SKM-1 (cell line): ENCODE measurements at regions not wholly inside any gene's neighbourhood (a gene's known extent, or its start where the extent isn't known, plus 50 kb on each side); places are given as distances from the start of the nearest gene placed in this dataset.
"Not testable (repeated sequence)": the region's sequence is repeated elsewhere in the genome, so short reads cannot be mapped to it uniquely, and the experiment has no call there.

Experiments used
- DNase-seq: peaks from one replicate; lab custom pipeline; 2025; ENCODE audit not compliant: unreplicated experiment; lab: John Stamatoyannopoulos, UW

DNA sequence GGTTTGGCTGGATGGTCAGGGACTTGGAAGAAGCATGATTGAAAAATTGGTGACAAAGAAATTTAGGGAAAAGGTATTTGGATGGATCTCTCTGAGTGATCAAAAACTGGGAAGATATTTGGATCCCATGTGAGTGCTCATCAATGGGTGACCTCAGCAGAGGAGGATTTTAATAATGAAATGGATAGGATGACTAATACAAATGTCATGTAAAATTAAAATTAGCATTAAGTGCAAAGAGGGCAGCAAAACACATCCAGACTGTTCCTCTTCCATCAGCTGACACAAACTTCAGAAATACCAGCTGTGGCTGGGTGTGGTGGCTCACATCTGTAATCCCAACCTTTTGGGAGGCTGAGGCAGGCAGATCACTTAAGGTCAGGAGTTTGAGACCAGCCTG, 151.7 kb downstream of the THBS2 start:
- DNase-seq: no peak

DNA sequence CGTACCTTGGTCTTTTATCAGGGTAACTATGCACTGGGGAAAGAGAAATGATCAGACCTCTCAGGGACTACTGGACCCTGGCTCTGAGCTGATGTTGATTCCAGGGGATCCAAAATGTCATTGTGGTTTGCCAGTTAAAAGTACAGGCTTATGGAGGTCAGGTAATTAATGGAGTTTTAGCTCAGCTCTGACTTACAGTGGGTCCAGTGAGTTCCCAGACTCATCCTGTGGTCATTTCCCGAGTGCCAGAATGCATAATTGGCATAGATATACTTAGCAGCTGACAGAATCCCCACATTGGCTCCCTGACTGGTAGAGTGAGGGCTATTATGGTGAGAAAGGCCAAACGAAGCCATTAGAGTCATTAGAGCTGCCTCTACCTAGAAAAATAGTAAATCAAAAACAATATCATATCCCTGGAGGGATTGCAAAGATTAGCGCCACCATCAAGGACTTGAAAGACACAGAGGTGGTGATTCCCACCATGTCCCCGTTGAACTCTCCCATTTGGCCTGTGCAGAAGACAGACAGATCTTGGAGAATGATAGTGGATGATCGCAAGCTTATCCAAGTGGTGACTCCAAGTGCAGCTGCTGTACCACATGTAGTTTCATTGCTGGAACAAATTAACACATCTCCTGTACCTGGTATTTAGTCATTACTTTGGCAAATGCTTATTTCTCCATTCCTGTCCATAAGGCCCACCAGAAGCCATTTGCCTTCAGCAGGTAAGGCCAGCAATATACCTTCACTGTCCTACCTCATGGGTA, 152.4 kb downstream of the THBS2 start:
- no peak for DNase-seq

DNA sequence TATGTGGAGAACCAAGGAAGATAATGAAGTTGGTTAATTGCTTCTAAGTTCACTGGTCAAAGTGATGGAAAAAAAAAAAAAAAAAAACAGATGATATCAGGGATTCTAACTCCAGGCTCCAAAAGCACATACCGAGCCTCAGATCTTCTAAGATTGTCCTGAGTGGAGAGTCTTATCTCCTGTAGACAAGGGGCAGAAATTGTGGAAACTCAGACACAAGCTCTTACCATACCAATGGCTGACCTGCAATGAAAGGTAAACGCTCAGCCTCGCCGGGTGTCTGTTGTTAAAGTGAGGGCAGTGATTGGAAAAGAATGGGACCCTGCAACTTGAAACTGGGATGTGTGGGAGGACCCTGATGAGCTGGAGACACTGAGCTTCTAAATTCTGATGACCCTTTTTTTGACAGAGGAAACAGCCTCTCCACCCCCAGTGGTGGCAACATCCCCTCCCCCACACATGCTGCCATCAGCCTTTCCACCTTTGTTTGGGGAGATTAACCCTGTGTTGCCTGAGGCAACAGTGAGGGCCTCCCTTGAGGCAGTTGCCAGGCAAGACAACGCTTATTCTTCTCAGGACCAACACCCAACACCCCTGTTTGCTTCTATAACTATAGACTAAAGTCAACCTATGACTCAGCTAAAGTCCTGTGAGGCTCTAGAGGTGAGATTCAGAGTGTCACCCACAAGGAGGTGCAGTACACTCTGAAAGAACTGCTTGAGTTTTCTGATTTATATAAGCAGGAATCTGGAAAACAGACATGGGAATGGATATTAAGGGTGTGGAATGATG, 154.0 kb downstream of the THBS2 start:
- DNase-seq: no peak

DNA sequence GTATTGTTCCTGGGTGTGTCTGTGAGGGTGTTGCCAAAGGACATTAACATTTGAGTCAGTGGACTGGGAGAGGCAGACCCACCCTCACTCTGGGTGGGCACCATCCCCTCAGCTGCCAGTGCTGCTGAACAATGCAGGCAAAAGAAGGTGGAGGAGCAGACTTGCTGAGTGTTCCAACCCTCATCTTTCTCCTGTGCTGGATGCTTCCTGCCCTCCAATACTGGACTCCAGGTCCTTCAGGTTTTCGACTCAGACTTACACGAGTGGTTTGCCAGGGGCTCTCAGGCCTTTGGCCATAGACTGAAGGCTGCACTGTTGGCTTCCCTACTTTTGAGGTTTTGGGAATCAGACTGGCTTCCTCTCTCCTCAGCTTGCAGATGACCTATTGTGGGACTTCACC, 155.0 kb downstream of the THBS2 start:
- not testable (repeated sequence) for DNase-seq

DNA sequence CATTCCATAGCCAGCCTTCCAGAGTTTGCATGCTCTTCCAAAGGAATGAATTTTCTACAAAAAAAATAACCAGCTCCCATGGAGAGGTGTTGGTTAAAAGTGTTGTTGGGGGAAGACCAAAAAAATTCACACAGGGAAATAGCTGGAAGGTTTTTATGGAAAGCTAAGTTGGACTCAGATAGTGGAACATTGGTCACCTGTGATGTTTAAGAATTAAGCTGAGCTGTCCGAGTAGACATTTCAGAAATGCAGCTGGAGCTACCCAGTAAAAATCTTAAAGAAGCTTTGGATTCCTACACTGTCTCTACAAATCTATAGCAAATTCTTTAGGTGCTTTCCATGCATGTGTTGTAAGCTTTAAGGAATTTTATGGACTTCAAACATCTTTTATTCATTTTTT, 155.5 kb downstream of the THBS2 start:
- no peak for DNase-seq

DNA sequence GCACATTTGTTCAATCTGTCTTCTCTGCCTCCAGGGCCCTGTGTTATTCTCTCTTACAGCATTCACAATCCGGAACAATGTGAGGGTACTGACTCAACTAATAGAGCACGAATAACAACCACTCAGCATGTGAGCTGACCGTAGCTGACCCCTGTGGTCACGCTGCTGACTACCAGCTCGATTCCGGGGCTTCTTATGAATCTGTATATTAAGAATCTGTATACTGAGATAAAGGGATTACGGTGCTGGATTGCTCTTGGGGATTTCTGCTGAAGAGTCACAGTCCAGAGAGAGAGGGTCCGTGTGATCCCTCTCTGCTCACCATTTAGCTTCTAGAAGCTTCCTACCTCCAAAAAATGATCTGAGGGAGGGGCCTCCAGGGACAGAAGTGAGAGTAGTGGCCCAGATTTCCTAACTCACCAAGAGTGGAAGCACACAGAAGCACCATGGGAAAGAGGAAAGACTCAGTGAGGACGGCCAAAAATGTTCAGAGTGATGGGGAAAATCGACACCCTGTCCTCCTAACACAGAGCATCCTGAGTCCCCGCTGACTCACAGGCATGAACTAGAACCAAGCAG, 156.2 kb downstream of the THBS2 start:
- DNase-seq: no peak

DNA sequence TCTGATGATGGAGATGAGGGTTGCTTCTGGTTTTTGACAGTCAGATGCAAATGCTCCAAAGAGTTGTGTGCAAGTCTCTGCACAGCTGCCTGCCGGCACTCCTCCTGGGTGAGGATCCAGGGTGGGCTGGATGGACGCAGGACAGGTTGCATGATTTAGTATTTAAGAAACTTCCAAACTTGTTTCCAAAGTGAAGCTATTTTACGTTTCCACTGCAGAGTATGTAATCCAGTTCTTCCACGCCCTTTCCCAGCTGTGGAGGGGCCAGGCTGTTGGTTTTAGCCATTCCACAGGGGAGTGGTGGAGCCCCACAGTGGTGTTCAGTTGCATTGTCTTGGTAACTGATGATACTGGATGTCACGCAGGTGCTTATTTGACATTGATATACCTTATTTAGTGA, 157.3 kb downstream of the THBS2 start:
- no peak for DNase-seq

DNA sequence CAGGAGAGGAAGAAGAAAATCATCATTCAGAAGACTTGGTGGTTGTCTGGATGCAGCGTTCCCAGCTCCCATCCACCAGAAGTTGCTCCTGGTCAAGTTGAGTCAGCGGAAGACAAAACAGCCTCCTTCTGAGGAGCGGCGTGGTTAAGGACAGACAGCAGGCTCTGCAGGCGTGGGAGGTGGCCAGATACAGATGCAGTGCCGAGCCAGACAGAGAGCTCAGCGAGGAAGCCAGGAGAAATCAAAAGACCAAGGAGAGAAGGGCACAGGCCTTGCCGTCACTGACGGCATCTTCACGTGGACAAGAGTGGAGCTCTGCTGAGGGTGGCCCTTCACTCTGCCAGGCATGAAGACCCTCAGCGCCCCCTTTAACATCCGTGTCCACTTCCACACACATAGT, 158.5 kb downstream of the THBS2 start:
- no peak for DNase-seq

DNA sequence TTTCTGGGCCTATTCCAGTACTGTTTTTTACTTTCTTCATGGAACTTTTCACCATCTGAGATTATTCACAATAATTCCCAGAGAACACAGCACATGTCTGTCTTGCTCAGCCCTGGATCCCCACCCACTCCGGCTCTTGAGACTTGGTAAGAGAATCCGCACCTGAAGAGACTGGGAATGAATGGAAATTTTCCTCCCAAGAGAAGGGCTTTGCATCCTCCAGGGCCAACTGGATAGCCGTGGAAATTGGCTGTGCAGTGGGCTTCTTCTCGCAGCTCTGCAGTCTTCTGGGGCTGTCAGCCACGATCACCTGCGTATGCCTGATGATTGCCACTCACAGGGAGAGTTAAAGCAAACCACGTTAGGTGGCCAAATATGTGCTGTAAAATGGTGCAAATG, 159.1 kb downstream of the THBS2 start:
- DNase-seq: no peak

DNA sequence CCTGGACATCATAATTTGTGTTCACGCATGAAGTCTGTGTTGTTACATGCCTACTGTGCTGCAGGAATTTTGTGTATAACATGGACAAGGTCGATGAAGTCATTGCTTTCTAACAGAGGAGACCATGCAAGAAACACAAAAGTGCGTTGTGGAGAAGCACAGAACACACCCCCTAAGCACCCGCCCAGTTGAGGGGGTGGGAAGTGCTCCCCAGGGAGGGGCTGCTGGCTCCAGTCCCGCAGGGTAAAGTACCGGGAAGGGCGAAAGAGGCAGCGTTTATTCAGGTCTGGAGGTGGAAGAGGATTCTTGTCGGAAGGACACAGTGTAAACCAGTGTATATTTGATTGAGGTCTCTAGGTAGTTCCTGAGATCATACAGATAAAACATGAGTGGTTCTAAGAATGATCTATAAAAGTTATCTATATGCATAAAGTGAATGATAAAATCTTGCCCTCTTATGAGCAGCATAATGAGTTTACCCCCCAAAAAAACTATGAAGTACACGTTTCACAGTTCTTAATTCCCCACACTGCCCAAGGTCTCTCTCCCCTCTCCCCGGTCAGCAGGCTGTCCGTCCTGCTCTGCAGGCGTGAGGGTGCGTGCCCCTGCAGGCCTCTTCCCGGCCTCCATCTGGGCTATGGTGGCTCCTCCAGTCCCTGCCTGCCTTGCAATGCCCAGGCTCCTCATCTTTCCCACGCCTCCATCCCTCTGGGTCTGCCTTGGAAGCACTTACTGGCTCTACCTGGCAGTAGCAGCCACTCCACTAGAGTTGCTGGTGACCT, 159.7 kb downstream of the THBS2 start:
- DNase-seq: no peak

DNA sequence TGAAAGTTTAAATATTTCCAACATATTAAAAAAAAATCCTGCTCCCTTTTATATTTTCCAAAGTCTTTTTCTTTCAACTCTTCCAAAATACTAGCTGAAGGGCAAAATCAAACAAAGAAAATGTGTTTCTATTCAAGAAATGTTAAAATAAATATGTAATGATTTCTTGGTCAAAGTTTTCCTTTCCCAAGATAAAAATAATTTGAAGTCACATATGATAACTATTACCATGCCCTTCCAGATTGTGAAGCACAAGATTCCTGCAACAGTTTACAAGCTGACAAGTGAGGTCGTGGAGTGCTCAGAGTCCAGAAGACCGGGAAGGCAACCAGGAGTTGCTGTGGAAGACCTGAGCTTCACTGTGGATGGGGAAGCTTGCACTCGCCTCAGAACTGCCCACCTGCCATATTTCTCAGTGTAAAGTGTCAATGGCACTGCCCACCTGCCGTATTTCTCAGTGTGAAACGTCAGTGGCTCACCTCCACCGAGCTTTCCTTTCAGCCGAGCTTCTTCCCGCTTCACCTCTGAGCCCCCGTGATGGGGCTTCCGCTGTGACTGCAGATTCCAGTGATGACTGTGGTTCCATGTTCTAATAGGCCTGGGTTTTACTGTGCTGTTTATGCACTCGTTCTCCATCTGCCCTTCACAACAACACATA, 160.5 kb downstream of the THBS2 start:
- no peak for DNase-seq

DNA sequence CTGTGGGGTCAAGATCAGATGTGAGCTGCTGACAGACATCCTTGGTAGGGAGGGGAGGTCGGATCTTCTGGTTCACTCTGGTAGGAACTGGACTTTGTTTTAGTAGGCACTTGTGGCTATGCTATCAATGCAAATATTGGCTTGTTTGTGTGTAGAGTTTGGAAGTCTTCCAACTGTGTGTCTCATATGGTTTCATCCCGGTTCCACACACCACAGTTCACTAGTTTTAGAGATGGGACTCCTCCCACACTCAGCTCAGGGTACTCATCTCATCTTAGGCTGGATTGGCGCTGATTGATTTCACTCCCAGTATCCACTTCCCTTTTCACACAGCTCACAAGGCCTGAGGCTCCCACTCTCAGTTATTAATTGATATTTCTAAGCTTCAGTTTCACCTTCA, 161.3 kb downstream of the THBS2 start:
- no peak for DNase-seq

DNA sequence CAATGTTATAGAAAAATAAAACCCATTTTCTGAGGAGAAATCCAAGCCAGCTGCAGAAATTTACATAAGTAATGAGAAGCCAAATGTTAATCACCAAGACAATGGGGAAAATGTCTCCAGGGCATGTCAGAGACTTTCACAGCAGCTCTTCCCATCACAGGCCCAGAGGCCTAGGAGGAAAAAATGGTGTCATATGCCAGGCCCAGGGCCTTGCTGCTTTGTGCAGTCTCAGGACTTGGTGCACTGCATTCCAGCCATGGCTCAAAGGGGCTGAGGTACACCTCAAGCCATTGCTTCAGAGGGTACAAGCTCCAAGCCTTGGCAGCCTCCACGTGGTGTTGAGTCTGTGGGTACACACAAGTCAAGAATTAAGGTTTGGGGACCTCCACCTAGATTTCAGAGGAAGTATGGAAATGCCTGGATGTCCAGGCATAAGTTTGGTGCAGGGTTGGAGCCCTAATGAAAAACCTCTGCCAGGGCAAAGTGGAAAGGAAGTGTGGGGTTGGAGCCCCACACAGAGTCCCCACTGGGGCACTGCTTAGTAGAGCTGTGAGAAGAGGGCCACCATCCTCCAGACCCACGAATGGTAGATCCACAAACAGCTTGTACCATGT, 163.0 kb downstream of the THBS2 start:
- DNase-seq: not testable (repeated sequence)

DNA sequence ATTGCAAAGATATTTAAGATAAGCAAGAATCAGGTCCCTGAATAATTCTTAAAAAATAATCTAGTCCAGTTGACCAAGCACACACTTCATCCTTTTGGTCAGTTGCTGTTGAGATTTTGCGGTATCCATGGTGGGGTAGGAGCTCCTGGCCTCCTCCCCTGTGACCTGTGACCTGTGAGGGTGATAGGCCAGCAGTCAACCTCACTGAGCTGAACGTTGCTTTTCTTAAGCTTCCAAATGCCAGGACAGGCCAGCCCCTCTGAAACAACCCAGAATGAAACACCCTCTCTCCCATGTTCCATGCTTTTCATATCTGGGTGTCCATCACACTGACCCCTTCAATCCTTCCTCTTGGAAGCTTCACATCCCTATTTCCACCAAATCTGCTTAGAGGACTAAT, 164.9 kb downstream of the THBS2 start:
- DNase-seq: no peak

DNA sequence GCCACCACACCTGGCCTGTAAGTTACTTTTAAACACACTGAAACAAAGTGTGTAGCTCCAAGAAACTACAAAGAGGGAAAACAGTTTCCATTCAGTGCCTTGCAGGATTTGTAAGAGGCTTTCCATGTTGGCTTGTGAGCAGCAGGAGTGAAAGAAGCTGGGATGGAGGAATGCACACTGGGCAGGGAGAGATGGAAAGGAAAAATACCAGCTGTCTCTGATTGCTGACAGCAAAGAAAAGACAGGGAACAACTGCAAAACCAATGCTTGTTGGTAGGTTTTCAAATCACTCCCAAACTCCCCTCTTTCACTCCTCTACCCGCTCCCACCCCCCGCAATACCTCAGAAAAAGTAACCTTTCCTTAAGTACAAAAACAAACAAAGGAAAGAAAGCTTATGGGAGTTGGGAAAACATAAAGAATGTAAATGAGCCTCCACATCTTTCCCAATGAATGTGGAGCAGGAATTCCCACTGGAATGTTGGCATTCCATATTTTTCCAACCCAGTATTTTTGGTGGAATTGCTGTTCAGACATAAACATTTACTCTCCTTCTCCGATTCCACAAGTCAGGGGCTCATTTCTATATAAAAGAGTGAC, 166.1 kb downstream of the THBS2 start:
- DNase-seq: no peak

DNA sequence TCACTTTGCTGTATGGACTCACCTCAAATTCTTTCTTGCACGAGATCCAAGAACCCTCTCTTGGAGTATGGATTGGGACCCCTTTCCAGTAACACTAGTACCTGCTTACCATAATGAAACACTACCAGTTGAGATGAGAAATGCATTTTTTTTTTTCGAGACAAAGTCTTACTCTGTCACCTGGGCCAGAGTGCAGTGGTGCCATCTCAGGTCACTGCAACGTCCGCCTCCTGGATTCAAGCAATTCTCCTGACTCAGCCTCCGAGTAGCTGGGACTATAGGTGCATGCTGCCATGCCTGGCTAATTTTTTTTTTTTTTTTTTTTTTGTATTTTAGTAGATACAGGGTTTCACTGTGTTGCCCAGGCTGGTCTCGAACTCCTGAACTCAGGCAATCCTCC, 167.0 kb downstream of the THBS2 start:
- DNase-seq: not testable (repeated sequence)

DNA sequence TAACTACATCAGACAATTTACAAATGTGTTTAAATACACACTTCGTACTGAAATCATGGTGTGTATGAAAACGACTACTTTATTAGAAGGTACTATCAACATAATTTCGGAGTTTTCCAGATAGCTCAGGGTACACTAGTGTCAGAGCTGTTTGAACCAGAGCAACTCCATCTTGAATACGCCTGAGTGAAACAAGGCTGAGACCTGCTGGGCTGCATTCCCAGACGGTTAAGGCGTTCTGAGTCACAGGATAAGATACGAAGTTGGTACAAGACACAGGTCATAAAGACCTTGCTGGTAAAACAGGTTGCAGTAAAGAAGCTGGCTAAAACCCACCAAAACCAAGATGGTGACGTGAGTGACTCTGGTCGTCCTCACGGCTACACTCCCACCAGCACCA, 167.6 kb downstream of the THBS2 start:
- no peak for DNase-seq

DNA sequence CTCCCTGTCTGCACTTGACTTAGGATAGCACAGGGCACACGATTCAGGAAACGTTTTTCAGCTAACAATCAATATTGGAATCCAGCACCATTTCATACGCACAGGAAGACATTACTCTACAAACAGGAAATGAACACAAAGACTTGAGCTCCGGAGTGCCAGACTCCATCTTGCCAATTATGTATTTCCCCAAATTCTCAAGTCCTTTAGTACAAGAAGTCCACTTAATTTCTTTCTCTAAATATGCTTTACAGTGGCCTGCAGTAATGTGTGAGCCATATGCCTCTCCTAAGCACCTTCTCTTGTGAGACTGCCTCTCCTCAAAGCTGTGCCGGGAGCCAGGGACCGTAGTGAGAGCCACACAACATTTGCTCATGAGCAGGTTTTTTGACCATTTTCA, 168.2 kb downstream of the THBS2 start:
- DNase-seq: no peak

DNA sequence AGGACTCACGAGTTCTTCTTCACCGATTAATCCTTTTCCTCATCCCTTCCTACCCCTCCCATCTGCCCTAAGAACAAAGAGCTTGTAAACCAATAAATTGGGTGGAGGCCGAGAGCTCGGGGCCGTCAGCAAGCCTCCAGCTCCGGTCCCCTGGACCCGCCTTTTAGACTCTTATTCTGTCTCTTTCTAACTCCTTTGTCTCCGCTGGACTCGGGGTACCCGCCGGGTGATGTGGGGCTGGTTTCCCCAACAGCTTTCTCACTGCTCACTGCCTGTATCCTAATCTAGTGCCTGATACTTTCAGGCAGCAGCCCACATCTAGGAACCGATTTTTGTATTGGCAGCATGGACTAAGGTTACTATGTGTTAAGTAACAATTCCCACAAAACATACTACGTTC, 169.1 kb downstream of the THBS2 start:
- DNase-seq: not testable (repeated sequence)

DNA sequence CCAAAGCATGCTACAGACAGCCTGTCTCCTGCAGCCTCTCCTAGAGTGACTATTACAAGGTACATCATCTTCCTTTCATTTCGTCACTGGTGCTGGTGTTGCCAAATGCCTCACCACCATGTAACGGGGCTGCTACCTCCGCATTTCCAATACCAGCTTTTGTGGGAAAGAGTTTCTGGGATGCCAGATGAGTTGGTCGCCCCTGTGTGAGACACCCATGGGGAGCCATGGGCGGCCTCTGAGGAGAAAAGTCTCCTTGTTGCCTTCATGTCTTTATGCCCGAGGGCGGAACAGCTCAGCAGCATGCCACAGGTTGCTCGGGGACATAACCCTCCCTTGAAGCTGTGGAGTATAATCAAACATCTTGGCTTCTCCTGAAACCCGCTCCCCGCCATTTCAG, 169.6 kb downstream of the THBS2 start:
- DNase-seq: no peak
